ENCODE measurements at regions not wholly inside any gene's neighbourhood (a gene's known extent, or its start where the extent isn't known, plus 50 kb on each side); places are given as distances from the start of the nearest gene placed in this dataset.

DNA sequence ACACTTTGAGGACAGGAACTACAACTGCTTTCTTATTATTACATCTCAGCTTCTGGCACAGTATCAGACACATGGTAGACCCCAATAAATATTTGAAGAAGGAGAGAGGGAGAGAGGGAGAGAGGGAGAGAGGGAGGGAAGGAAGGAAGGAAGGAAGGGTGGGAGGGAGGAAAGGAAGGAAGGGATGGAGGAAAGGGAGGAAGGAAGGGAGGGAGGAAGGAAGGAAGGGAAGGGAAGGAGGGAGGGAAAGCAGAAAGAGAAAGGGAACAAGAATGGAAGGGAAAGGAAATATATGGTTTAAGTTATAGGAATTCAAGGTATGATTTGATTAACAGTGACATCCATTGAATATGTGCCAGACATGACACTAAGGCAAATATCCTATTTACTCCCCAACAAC, 402.1 kb downstream of the KIF16B start:
- TF ChIP-seq CTCF (IDR thresholded peaks at IDR 0.05; ENCODE audit: low read depth, low read length) = no peak
- no peak for TF ChIP-seq EZH2phosphoT487 (IDR thresholded peaks at IDR 0.05; ENCODE audit: low read depth)

Measured in OCI-LY3 (cell line).